ENCODE measurements at regions not wholly inside any gene's neighbourhood (a gene's known extent, or its start where the extent isn't known, plus 50 kb on each side); places are given as distances from the start of the nearest gene placed in this dataset.

DNA sequence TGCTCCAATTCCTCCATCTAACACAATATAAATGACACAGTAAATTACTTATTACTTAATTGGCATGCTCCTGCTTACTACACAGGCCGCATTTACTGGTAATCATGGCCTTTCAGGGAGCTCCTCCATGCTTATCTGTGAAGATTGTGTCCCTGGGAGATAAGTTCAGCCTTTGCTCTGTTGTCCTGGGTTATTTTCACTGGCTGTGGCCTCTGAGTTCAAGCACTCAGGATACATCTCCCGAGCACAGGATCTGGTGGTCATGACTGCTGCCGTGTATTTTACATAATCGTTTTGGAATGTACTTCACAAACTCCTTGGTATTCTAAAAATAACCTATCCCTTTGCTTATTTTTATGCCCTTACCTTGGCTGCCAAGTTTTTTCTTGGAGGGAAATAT is 215.7 kb downstream of the ICE1 start:
- DNase-seq (ENCODE audit: low read depth): no peak
- H3K4me3 ChIP-seq (ENCODE audit: control insufficient read depth, low read depth, low read length): no peak overlapping the region
- TF ChIP-seq, protein P1, sequence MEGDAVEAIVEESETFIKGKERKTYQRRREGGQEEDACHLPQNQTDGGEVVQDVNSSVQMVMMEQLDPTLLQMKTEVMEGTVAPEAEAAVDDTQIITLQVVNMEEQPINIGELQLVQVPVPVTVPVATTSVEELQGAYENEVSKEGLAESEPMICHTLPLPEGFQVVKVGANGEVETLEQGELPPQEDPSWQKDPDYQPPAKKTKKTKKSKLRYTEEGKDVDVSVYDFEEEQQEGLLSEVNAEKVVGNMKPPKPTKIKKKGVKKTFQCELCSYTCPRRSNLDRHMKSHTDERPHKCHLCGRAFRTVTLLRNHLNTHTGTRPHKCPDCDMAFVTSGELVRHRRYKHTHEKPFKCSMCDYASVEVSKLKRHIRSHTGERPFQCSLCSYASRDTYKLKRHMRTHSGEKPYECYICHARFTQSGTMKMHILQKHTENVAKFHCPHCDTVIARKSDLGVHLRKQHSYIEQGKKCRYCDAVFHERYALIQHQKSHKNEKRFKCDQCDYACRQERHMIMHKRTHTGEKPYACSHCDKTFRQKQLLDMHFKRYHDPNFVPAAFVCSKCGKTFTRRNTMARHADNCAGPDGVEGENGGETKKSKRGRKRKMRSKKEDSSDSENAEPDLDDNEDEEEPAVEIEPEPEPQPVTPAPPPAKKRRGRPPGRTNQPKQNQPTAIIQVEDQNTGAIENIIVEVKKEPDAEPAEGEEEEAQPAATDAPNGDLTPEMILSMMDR (IDR thresholded peaks at IDR 0.05; ENCODE audit: control insufficient read depth, insufficient read depth, low read depth, low read length, missing control alignments): no peak

DNA sequence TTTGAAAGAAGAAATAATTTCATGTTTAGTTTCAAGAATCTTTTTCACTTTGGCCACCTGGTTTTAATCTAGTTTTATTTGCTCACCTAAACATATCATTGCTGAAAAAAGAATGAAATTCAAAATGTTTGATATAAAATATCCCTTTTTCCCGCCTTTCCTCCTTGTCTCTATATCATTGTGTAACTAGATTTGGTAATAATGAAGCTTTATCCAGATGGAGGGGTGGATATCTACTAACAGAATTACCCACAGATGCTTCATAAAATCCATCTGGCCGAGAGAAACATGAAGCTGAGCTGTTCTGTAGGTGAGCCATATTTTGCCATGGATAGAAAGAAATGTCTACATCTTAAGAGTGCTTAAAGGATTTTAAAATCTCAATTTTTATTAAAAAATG is 214.7 kb downstream of the ICE1 start:
- TF ChIP-seq, protein P1 (IDR thresholded peaks at IDR 0.05; ENCODE audit: control insufficient read depth, insufficient read depth, low read depth, low read length, missing control alignments): no peak
- DNase-seq (ENCODE audit: low read depth): no peak
- H3K4me3 ChIP-seq (ENCODE audit: control insufficient read depth, low read depth, low read length): no peak overlapping the region

DNA sequence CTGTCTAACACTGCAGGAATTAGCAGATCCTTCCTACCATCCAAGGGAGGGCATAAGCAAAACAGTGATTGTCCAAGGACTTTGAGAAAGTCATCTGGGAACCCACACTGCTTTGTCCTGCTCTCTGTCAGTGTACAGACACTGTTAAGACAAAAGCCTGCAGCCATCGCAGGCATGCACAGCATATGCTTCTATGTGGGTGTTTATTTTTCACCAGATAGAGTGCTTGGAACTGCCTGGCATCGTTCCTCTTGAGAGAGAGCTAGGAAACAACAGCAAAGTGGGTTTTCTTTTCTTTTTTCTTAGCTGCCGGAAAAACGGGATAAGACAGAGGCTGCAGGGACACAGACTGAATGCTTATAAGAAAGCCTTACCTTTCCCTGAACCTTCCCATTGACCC is 212.3 kb downstream of the ICE1 start:
- TF ChIP-seq, protein P1 (IDR thresholded peaks at IDR 0.05; ENCODE audit: control insufficient read depth, insufficient read depth, low read depth, low read length, missing control alignments): no peak
- DNase-seq (ENCODE audit: low read depth): no peak
- no peak overlapping the region for H3K4me3 ChIP-seq (ENCODE audit: control insufficient read depth, low read depth, low read length)

DNA sequence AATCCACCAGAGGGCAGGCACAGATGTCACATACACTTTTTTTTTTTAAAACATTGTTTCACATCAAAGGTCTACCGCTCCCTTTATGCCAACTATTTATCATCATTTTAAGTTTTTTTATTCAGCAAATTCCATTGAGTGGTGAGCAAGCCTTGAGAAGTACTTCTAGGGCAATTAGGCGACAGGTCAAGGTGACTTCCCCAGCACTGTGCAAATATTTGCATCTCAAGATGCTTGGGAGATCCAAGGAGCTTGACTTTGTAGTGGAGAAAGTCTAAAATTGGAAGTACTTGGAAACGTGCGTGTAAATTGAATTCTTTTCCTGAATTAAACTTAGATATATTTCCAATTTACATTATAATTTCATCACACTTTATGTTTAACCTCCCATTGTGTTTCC is 211.1 kb downstream of the ICE1 start:
- H3K4me3 ChIP-seq (ENCODE audit: control insufficient read depth, low read depth, low read length): no peak overlapping the region
- TF ChIP-seq, protein P1 (IDR thresholded peaks at IDR 0.05; ENCODE audit: control insufficient read depth, insufficient read depth, low read depth, low read length, missing control alignments): no peak
- no peak for DNase-seq (ENCODE audit: low read depth)

DNA sequence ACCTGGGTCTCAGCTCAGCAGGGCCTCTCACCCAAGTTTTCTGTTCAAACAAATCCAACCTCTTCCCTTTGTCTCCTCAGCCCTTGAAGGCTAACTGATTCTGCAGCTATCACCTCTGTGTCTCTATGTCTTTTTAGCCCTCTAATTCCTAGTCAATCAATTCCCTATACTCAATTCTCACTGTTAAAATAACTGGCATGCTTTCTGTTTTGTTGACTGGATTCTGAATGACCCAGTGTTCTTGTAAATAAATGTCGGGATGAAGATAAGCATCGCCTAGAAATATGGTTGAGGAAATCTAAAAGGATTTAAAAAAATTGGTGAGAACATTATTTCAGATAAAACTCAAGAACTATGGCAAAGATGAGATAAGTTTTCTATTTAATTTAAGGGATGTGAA is 210.2 kb downstream of the ICE1 start:
- H3K4me3 ChIP-seq (ENCODE audit: control insufficient read depth, low read depth, low read length): no peak overlapping the region
- TF ChIP-seq, protein P1 (IDR thresholded peaks at IDR 0.05; ENCODE audit: control insufficient read depth, insufficient read depth, low read depth, low read length, missing control alignments): no peak
- no peak for DNase-seq (ENCODE audit: low read depth)

DNA sequence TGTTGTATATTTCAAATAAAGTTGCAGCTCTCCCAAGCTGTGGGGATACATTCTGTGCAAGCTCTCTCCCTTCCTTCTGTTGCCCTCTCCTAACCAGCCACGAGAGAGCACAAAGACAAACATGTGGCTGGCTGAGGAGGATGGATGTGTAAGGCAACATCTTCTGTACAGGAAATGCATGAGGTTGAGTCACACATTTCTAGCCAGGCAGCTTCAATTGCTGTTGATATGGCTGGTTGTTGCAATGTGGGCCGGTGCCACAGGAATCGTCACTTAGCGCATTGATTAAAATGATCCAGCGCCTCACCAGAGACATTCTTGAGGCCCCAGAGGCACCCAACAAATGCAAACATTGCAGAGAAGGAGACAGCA is 207.1 kb downstream of the ICE1 start:
- DNase-seq (ENCODE audit: low read depth): no peak
- TF ChIP-seq, protein P1 (IDR thresholded peaks at IDR 0.05; ENCODE audit: control insufficient read depth, insufficient read depth, low read depth, low read length, missing control alignments): no peak
- no peak overlapping the region for H3K4me3 ChIP-seq (ENCODE audit: control insufficient read depth, low read depth, low read length)

All from AG09309 (cell line).